IMR-90 (cell line): ENCODE measurements at regions not wholly inside any gene's neighbourhood (a gene's known extent, or its start where the extent isn't known, plus 50 kb on each side); places are given as distances from the start of the nearest gene placed in this dataset.

Source experiments
- ATAC-seq: fragments of 200-7000 bp; cut with Tn5 transposase; 2 replicates; pipeline ENCODE4 v1.9.1; 2020; ENCODE audit warnings: low read depth, mild to moderate bottlenecking, moderate library complexity
- BruUV-seq: library from RNA; stranded (reverse); fragments of 400-500 nt; replicated peaks from 2 replicates; lab custom pipeline; 2021; lab: Mats Ljungman, UMichigan
- CTCF ChIA-PET: fragments of 300-600 bp; formaldehyde crosslinking; extraction: SDS; loops from one replicate; lab custom pipeline; 2021; ENCODE audit warnings: antibody characterized with exemption; lab: Yijun Ruan, JAX
- POLR2A ChIA-PET: fragments of 300-600 bp; sonication (Branson Sonifier 250); formaldehyde crosslinking; loops from one replicate; lab custom pipeline; 2022; ENCODE audit warnings: antibody characterized with exemption; ENCODE audit not compliant: unreplicated experiment; lab: Charles Lee
- DNase-seq: peaks from one replicate; pipeline ENCODE4 v3.0.0; 2013
- H2AFZ ChIP-seq: replicated peaks from 2 replicates; pipeline ENCODE3; 2013; ENCODE audit warnings: low read length, mild to moderate bottlenecking; ENCODE audit not compliant: poor library complexity
- H2AK5ac ChIP-seq: 2 replicates; pipeline ENCODE4 v1.6.1; 2013; ENCODE audit warnings: low read depth, low read length, inconsistent platforms
- H2AK9ac ChIP-seq: replicated peaks from 2 replicates; pipeline ENCODE3; 2013; ENCODE audit warnings: mild to moderate bottlenecking, low read depth, low read length, moderate library complexity; ENCODE audit not compliant: poor library complexity
- H2BK120ac ChIP-seq: 2 replicates; pipeline ENCODE4 v1.6.1; 2013; ENCODE audit warnings: low read depth, low read length, inconsistent platforms
- H2BK15ac ChIP-seq: 3 replicates; pipeline ENCODE4 v1.6.1; 2013; ENCODE audit warnings: low read depth, low read length, inconsistent platforms
- H2BK20ac ChIP-seq: 2 replicates; pipeline ENCODE4 v1.6.1; 2013; ENCODE audit warnings: low read depth, mild to moderate bottlenecking, inconsistent platforms, low read length, moderate library complexity
- H2BK5ac ChIP-seq: 2 replicates; pipeline ENCODE4 v1.6.1; 2013; ENCODE audit warnings: mild to moderate bottlenecking, low read depth, low read length, inconsistent platforms; ENCODE audit not compliant: poor library complexity, severe bottlenecking
- H3K14ac ChIP-seq: replicated peaks from 2 replicates; pipeline ENCODE4 v1.6.1; 2013; ENCODE audit warnings: low read depth, low read length, inconsistent platforms
- H3K18ac ChIP-seq: 2 replicates; pipeline ENCODE4 v1.6.1; 2013; ENCODE audit warnings: low read depth, low read length, control low read depth
- H3K23ac ChIP-seq: 2 replicates; pipeline ENCODE4 v1.6.1; 2013; ENCODE audit warnings: low read depth, low read length, inconsistent platforms
- H3K27ac ChIP-seq: 2 replicates; pipeline ENCODE4 v1.5.1; 2013; ENCODE audit warnings: mild to moderate bottlenecking, control low read depth, low read length; ENCODE audit not compliant: insufficient read depth
- H3K27me3 ChIP-seq: 2 replicates; pipeline ENCODE4 v1.6.1; 2013; ENCODE audit warnings: low read length; ENCODE audit not compliant: control insufficient read depth, insufficient read depth
- H3K36me3 ChIP-seq: 2 replicates; pipeline ENCODE4 v1.6.1; 2013; ENCODE audit warnings: low read length, mixed read lengths; ENCODE audit not compliant: control insufficient read depth, insufficient read depth
- H3K4ac ChIP-seq: 2 replicates; pipeline ENCODE4 v1.6.1; 2013; ENCODE audit warnings: low read depth, low read length, inconsistent platforms
- H3K4me1 ChIP-seq: 2 replicates; pipeline ENCODE4 v1.6.1; 2013; ENCODE audit warnings: low read length, mixed read lengths; ENCODE audit not compliant: control insufficient read depth, insufficient read depth
- H3K4me2 ChIP-seq: 2 replicates; pipeline ENCODE4 v1.6.1; 2013; ENCODE audit warnings: low read depth, mild to moderate bottlenecking, control low read depth, low read length, moderate library complexity
- H3K4me3 ChIP-seq: 2 replicates; pipeline ENCODE4 v1.5.1; 2013; ENCODE audit warnings: low read depth, mild to moderate bottlenecking, control low read depth, low read length, moderate library complexity; ENCODE audit not compliant: insufficient read depth
- H3K56ac ChIP-seq: 2 replicates; pipeline ENCODE4 v1.6.1; 2013; ENCODE audit warnings: low read length, inconsistent platforms; ENCODE audit not compliant: insufficient read depth; ENCODE audit errors: extremely low read depth
- H3K79me1 ChIP-seq, 2 experiments: 2 replicates each; pipeline ENCODE4 v1.6.1; 2013; ENCODE audit warnings: low read length in 2 of 2, inconsistent platforms in 1 of 2, low read depth in 1 of 2
- H3K9ac ChIP-seq: 2 replicates; pipeline ENCODE4 v1.6.1; 2013; ENCODE audit warnings: low read depth, low read length, control low read depth
- H3K9me1 ChIP-seq: 2 replicates; pipeline ENCODE4 v1.6.1; 2013; ENCODE audit warnings: low read length, inconsistent platforms; ENCODE audit not compliant: insufficient read depth
- H3K9me3 ChIP-seq: 2 replicates; pipeline ENCODE4 v1.6.1; 2013; ENCODE audit warnings: low read length; ENCODE audit not compliant: control insufficient read depth, insufficient read depth
- H4K20me1 ChIP-seq: 2 replicates; pipeline ENCODE4 v1.6.1; 2013; ENCODE audit warnings: low read length, inconsistent platforms; ENCODE audit not compliant: insufficient read depth
- H4K5ac ChIP-seq: 2 replicates; pipeline ENCODE4 v1.6.1; 2013; ENCODE audit warnings: mild to moderate bottlenecking, low read depth, low read length, control low read depth
- H4K8ac ChIP-seq, 2 experiments: 2 replicates each; pipeline ENCODE4 v1.6.1; 2013; ENCODE audit warnings: low read depth in 2 of 2, low read length in 2 of 2, control low read depth in 1 of 2, inconsistent platforms in 1 of 2
- H4K91ac ChIP-seq: 2 replicates; pipeline ENCODE4 v1.6.1; 2013; ENCODE audit warnings: low read depth, low read length, inconsistent platforms; ENCODE audit not compliant: insufficient read depth
- BHLHE40 ChIP-seq: fragments of 150-350 bp; IDR thresholded peaks from 2 replicates; pipeline ENCODE4 v1.6.1; 2016; ENCODE audit warnings: mild to moderate bottlenecking, low read depth, low read length
- CEBPB ChIP-seq: IDR thresholded peaks from 2 replicates; pipeline ENCODE4 v1.6.1; 2012; ENCODE audit warnings: low read depth, low read length, improper control_type of control experiment
- CHD1 ChIP-seq: IDR thresholded peaks from 2 replicates; pipeline ENCODE4 v1.6.1; 2012; ENCODE audit warnings: low read depth, low read length, improper control_type of control experiment
- FOS ChIP-seq: fragments of 150-350 bp; IDR thresholded peaks from 2 replicates; pipeline ENCODE4 v1.6.1; 2016; ENCODE audit warnings: low read depth, low read length
- MAFK ChIP-seq: IDR thresholded peaks from 2 replicates; pipeline ENCODE4 v1.6.1; 2012; ENCODE audit warnings: low read depth, low read length, improper control_type of control experiment
- MAZ ChIP-seq: IDR thresholded peaks from 2 replicates; pipeline ENCODE4 v1.6.1; 2012; ENCODE audit warnings: low read depth, mild to moderate bottlenecking, low read length, improper control_type of control experiment, moderate library complexity, borderline replicate concordance
- MXI1 ChIP-seq: IDR thresholded peaks from 2 replicates; pipeline ENCODE4 v1.6.1; 2012; ENCODE audit warnings: low read depth, mild to moderate bottlenecking, low read length, moderate library complexity, borderline replicate concordance
- NFE2L2 ChIP-seq: fragments of 150-350 bp; IDR thresholded peaks from 2 replicates; pipeline ENCODE4 v1.6.1; 2016; ENCODE audit warnings: low read depth, mild to moderate bottlenecking, low read length
- POLR2A ChIP-seq: IDR thresholded peaks from 2 replicates; pipeline ENCODE4 v1.6.1; 2012; ENCODE audit warnings: mild to moderate bottlenecking, low read depth, low read length
- RAD21 ChIP-seq: IDR thresholded peaks from 2 replicates; pipeline ENCODE4 v1.6.1; 2012; ENCODE audit warnings: low read length, improper control_type of control experiment
- RCOR1 ChIP-seq: IDR thresholded peaks from 2 replicates; pipeline ENCODE4 v1.6.1; 2012; ENCODE audit warnings: mild to moderate bottlenecking, low read length, improper control_type of control experiment; ENCODE audit not compliant: insufficient replicate concordance
- RFX5 ChIP-seq: IDR thresholded peaks from 2 replicates; pipeline ENCODE4 v1.8.0; 2012; ENCODE audit warnings: low read depth, mild to moderate bottlenecking, low read length, moderate library complexity
- SMC3 ChIP-seq: fragments of 150-350 bp; IDR thresholded peaks from 2 replicates; pipeline ENCODE4 v1.6.1; 2016; ENCODE audit warnings: low read depth, mild to moderate bottlenecking, antibody characterized with exemption, low read length, moderate library complexity
- WGBS, 2 experiments: methylation state at CpG; one replicate each; pipeline versions ENCODE4 v1.1.5 to v1.1.7; 2013; ENCODE audit warnings: missing lambda C conversion rate in 2 of 2; ENCODE audit not compliant: insufficient read length in 1 of 2; ENCODE audit errors: extremely low coverage in 2 of 2; 5-methylcytosine and 5-hydroxymethylcytosine counted together
- dilution Hi-C: fragments of 300-500 bp; cut with HindIII; formaldehyde crosslinking; loops from one replicate; pipeline ENCODE4 v1.14.3; 2018; ENCODE audit warnings: low sequenced_read_pairs; ENCODE audit not compliant: unreplicated experiment
- in situ Hi-C: fragments of 300-500 bp; cut with MboI; formaldehyde crosslinking; loops from 3 replicates; pipeline ENCODE4 v1.14.3; 2019; ENCODE audit warnings: low sequenced_read_pairs, inconsistent platforms, mixed read lengths
- intact Hi-C: fragments of 100-400 bp; cut with micrococcal nuclease; formaldehyde crosslinking; loops from 2 replicates; pipeline ENCODE4 v1.10.0; 2022
- TF ChIP-seq, protein P1 (sequence below): fragments of 150-350 bp; IDR thresholded peaks from 2 replicates; pipeline ENCODE4 v1.6.1; 2017; ENCODE audit warnings: mild to moderate bottlenecking, antibody characterized with exemption, low read length, low read depth
- TF ChIP-seq, protein P2 (sequence below): conservative IDR thresholded peaks from 2 replicates; pipeline ENCODE4 v1.5.1; 2012; ENCODE audit warnings: mild to moderate bottlenecking, low read depth, low read length, improper control_type of control experiment
- TF ChIP-seq, protein P3 (sequence below): fragments of 150-350 bp; IDR thresholded peaks from 2 replicates; pipeline ENCODE4 v1.6.1; 2016; ENCODE audit warnings: low read depth, mild to moderate bottlenecking, low read length, moderate library complexity, borderline replicate concordance

DNA sequence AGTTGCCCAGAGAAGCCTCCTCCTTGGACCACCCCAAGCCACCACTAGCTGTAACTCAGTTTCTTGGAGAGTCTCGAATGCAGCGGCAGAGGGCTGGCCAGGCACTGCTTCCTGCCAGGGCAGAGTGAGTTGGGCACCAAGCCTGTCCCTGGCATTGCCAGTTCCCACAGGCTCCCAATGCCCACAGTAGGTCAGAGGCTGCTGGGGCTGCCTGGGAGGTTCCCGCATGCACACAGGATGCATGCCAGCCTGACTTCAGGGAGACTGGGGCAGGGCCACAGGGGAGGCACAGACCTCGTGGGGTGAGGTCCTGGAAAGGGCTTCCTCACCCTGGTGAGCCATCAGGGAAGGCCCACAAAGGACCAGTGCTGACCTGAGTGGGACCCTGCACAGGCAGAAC lies 152.8 kb downstream of the ZNF248 start:
- no TSS peak for BruUV-seq
- Histone ChIP-seq H3K36me3 (no peaks in the 10 kb centered on the region), H4K5ac (no peak overlapping the region), H2BK120ac (no peak overlapping the region), H2BK5ac (no peak overlapping the region), H2AFZ (no peak overlapping the region), H3K9me1 (no peaks in the 10 kb centered on the region), H3K56ac (no peak overlapping the region), H3K18ac (no peak overlapping the region), H3K27ac (no peak overlapping the region), H3K27me3 (no peaks in the 10 kb centered on the region), H3K14ac (no peak overlapping the region), H4K8ac (no peak overlapping the region), H3K23ac (no peak overlapping the region), H2BK20ac (no peak overlapping the region), H3K79me1 (no peaks in the 10 kb centered on the region), H3K9me3 (peaks cover 52% of the 10 kb centered on the region), H3K4me1 (no peaks in the 10 kb centered on the region), H3K4me3 (no peak overlapping the region), H3K9ac (no peak overlapping the region), H2BK15ac (no peak overlapping the region), H4K20me1 (no peaks in the 10 kb centered on the region), H3K4me2 (no peak overlapping the region), H3K4ac (no peak overlapping the region), H4K91ac (no peak overlapping the region), H2AK9ac (no peak overlapping the region), H2AK5ac (no peak overlapping the region)
- ATAC-seq (no peak), DNase-seq (no peak)
- WGBS, 2 experiments: 0% methylated on average over 1 of the region's 4 CpGs; no CpG with 5 or more reads in 1 of the 2 experiments
- ChIA-PET POLR2A (no interaction called here), CTCF (no interaction called here)
- dilution Hi-C loops: no loop called here
- in situ Hi-C loops: no loop called here
- intact Hi-C loops: no loop called here
- TF ChIP-seq RAD21: no peak
- no peak for TF ChIP-seq RCOR1
- TF ChIP-seq BHLHE40: no peak
- TF ChIP-seq MAZ: no peak
- TF ChIP-seq, protein P1, sequence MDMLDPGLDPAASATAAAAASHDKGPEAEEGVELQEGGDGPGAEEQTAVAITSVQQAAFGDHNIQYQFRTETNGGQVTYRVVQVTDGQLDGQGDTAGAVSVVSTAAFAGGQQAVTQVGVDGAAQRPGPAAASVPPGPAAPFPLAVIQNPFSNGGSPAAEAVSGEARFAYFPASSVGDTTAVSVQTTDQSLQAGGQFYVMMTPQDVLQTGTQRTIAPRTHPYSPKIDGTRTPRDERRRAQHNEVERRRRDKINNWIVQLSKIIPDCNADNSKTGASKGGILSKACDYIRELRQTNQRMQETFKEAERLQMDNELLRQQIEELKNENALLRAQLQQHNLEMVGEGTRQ: no peak
- TF ChIP-seq, protein P2, sequence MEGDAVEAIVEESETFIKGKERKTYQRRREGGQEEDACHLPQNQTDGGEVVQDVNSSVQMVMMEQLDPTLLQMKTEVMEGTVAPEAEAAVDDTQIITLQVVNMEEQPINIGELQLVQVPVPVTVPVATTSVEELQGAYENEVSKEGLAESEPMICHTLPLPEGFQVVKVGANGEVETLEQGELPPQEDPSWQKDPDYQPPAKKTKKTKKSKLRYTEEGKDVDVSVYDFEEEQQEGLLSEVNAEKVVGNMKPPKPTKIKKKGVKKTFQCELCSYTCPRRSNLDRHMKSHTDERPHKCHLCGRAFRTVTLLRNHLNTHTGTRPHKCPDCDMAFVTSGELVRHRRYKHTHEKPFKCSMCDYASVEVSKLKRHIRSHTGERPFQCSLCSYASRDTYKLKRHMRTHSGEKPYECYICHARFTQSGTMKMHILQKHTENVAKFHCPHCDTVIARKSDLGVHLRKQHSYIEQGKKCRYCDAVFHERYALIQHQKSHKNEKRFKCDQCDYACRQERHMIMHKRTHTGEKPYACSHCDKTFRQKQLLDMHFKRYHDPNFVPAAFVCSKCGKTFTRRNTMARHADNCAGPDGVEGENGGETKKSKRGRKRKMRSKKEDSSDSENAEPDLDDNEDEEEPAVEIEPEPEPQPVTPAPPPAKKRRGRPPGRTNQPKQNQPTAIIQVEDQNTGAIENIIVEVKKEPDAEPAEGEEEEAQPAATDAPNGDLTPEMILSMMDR: no peak
- TF ChIP-seq RFX5: no peak
- no peak for TF ChIP-seq SMC3
- TF ChIP-seq FOS: no peak
- no peak for TF ChIP-seq CHD1
- TF ChIP-seq CEBPB: no peak
- TF ChIP-seq MXI1: no peak
- TF ChIP-seq, protein P3, sequence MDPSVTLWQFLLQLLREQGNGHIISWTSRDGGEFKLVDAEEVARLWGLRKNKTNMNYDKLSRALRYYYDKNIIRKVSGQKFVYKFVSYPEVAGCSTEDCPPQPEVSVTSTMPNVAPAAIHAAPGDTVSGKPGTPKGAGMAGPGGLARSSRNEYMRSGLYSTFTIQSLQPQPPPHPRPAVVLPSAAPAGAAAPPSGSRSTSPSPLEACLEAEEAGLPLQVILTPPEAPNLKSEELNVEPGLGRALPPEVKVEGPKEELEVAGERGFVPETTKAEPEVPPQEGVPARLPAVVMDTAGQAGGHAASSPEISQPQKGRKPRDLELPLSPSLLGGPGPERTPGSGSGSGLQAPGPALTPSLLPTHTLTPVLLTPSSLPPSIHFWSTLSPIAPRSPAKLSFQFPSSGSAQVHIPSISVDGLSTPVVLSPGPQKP: no peak
- TF ChIP-seq POLR2A: no peak
- no peak for TF ChIP-seq MAFK
- TF ChIP-seq NFE2L2: no peak
